RPMI8226 (cell line): ENCODE measurements at regions not wholly inside any gene's neighbourhood (a gene's known extent, or its start where the extent isn't known, plus 50 kb on each side); places are given as distances from the start of the nearest gene placed in this dataset.

ENCODE experiments used
- DNase-seq: peaks from one replicate; pipeline ENCODE4 v3.0.0-alpha.2; 2015

DNA sequence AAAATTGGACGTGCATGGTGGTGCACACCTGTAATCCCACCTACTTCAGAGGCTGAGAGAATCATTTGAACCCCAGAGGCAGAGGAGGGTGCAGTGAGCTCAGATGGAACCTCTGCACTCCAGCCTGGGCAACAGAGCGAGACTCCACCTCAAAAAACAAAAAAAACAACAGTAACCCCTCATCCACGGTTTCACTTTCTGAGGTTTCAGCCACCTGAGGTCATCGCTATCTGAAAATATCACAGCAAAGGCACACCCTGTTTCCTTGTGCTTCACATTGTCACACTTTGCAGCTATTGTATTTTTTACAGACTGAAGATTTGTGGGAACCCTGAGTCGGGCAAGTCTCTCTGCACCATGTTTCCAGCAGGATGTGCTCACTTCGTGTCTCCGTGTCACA lies 54.1 kb upstream of the FOXQ1 start:
- DNase-seq = no peak

DNA sequence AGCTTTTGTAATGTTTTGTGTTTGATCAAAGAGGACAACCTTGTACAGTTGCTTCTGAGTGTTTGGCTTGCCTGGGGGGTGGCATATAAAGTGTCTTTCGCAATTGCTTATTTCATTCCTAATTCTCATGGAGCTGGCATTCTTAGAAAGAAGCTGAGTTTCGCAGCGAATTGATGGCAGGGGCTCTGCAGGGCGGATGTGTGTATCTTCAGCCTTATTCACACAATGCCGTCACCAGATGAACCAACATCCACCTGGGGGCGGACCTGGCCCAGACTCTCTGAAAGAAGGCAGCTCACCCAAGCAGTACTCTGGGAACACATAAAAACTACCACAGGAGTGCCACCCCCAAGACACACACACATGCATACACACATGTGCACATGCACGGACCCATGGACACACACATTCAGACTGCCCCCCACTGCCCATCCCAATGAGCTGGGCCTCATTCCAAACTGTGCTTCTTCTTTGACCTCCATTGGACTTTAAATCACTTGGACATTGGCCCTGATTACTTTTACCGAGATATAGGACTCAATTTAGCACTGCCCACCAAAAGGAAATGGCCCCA lies 55.4 kb upstream of the FOXQ1 start:
- no peak for DNase-seq

DNA sequence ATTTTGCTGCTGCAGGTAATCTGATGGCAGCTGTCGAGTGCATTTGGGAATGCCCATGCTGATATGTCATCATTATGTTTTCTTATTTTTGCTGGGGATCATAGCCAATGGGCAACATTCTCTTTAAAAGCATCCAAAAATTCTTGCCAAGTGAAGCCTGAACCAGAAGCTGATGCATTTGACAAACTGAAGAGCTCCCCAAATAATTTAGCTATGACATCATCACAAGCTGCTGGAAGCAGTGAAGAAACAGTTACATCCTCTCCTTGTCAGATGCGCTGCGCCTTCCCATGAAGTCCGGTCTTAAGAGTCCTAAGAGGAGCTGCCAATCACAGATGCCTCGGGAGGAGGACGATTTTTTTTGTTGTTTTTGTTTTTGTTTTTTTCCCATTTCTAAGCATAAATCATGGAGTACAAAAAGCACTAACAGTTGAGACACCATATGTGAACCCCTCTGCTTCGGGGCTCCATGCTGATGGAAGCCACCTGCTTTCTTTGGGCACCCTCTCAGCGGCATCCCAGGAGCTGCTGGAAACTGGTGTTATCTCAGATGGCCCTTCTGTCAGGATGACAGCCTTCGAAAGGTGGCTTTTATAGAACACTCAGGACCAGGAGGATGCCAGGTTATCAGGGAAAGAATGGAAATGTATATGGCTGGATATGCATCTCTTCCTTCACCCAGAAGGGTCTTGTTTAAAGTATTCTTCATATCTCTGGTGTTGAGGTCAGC lies 56.1 kb upstream of the FOXQ1 start:
- no peak for DNase-seq

DNA sequence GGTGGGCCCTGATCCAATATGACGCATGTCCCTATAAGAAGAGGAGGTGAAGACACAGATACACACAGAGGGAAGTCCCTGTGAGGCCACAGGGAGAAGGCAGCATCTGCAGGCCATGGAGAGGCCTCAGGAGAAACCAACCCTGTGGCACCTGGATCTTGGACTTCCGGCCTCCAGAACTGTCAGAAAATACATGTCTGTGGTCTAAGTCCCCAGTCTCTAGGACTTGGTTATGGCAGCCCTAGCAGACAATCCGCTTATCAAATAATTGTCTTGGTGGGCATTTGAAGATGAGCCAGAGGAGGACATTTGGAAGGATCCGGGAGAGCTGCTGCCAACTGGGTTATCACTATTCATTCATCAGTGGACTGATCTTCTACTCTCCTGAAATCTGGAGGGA lies 57.6 kb upstream of the FOXQ1 start:
- DNase-seq = no peak

DNA sequence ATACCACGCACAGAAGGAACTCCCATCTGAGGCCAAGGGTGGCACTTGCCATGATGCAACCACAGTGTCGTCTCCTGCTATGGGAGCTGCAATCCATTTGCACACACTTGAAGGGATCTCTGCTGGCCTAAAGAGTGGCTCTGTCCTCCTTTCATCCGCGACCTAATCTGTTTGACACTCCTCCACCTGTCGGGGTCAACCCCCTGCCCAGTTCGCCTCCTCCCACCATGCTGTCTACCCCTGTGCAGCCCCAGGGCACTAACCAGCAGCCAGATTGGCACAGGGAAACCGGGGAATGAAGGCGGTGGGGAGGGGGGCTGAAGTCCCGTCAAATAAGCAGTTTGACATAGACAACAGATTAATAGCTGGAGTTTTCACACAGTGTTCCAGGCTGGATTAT lies 58.1 kb upstream of the FOXQ1 start:
- DNase-seq = no peak

DNA sequence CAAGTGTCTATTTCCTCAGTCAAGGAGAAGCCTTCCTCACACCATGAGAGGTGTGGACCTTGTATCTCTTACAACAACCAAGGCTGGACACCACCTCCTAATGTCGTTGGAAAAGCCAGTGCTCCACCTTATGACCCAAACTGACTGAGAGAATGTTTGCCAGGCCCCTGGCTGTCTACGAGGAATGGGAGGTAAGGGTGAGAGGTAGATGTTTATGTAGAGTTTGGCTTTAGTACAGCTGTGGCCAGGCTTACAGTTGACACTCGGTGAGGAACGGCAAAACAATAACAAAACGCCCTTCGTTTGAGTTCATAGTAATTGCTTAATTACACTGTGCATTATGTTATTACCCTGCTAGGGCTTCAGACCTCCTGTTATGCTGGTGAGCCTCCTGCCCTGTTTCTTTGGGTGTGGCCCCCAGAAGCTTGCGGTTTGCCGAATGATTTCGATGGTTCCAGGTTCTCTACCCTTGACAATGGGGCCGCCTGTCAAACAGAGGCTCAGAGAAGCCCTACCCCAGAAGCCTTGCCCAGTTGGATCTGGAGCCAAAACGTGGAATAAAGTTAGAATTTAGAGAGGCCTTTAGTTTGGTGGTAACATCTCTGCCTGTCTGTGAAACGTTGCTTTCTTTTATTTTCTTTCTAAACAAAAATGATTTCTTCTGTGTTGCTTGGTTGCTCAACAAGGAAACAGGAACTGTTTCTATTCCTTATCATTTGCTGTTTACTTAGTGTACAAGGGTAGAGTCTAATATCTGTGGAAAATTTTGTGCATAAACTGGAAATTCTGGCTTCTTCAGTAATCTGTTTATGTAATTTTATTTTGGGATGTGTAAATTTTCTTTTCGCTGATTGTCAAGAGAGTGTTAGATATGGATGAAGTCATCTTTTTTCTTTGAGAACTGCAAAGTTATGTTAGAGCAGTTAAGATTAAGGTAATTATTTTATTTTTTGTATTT lies 60.4 kb upstream of the FOXQ1 start:
- DNase-seq = no peak

DNA sequence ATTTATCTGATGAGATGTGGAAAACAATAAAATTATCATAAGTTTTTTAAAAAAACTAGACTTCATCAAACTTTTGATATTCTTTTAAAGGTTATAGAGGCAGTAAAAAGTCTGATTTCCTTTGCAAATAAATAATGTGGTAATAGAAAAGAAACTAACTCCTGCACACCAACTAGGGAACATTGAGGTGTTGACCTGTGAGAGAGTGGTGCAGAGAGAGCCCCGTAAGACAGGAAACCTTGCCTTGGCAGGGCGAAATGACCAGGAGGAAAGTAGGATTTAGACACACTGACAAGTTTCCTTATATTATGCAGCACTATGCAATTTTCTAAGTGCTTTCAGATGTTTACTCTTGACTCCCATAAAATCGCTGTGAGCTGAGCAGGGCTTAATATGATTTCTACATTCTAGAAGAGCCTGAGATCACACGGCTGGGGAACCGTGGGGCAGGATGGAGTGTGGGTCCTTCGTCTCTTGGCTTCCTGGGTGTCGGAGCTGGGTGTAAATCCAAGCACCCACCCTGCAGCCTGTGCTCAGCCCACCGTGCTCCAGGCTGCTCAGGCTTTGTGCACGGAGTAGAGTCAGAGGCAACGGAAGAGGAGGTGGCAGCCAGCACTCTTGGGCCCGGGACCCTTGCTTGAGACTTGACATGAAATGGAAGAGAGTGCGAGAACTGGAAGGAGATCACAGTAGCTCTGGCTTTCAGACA lies 61.3 kb upstream of the FOXQ1 start:
- DNase-seq = no peak

DNA sequence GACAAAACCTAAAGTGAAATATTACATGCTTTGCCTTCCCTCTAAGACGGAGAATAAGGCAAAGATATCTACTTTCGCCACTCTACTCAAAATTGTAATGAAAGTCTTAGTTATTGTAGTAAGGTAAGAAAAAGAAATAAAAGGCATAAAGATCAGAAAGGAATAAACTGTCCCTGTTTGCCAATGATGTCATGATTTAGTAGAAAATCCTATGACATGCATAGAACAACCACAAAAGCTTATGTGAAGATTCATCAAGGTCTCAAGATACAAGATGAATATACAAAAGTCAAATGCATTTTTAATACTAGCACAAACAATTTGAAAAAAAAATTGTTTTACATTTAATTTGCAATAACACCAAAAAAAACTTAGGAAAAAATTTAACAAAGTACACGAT lies 64.0 kb upstream of the FOXQ1 start:
- no peak for DNase-seq

DNA sequence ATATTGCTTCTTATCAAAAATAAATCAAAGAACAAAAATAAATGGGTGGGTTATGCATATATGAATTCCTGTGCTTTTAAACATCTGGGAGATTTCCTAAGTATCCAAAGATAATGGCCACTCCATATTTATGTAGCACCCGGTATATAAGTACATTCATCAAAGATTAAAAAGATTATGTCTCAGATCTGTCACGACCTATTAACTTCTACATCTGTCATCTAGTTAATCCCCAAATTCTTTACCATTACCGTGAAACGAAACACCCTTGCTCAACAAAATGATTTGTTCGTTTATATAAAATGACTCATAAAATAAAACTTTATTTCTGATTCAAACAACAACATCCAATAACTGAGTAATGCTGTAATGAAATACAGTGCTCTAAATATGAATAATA lies 64.8 kb upstream of the FOXQ1 start:
- DNase-seq = no peak

DNA sequence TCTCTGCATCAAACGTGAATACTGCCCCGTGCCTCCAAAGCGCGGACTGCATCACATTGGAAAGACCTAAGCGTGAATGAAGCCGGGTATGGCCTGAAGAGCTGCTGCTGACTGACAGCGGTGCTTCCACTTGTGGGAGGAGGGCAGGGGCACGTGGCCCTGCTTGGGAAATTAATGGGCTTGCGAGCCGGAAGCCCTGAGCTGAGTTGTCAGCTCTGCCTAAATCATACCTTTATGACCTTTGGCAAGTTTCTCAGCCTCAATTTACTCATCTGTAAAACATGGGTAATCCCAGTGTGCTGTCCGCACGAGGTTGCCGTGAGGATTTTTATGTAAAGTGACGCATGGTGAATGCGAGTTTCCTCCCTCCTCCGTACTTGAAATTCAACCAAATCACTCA lies 67.0 kb upstream of the FOXQ1 start:
- no peak for DNase-seq

DNA sequence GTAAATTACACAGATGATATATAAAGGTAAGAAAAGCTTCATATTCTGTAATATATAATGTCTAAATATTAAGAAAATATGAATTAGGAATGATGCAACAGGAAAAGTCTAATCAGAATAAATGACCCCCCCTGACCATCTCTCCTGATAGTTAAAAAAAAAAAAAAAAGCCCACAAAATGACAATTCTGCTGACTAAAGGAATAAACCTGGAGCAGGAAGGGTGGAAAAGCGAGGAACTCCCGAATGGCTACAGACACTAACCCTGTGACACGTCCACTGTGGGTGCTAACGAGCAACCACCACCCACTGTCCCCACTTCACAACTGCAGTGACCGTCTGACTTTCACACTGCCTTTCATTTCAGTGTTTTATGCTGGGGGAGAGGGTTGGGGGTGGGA lies 67.6 kb upstream of the FOXQ1 start:
- no peak for DNase-seq

DNA sequence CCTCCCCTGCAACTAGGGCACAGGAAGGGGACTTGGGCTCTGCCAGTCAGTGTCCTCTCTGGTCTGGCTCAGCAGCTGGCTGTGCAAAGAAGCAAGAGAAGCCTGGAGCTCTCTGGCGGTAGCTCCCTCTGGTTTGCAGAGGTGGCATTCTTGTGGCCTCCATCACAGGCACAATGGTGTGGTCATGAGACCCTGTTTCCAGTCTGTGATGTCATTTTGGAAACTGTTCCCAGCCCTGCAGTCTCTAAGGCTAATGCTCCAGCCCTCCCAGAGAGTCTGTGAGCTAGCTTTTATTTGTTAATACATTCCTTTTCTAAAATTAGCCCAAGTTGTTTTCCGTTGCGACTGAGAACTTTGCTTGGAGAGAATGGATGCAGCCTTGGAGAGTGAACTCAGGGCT lies 69.5 kb upstream of the FOXQ1 start:
- no peak for DNase-seq

DNA sequence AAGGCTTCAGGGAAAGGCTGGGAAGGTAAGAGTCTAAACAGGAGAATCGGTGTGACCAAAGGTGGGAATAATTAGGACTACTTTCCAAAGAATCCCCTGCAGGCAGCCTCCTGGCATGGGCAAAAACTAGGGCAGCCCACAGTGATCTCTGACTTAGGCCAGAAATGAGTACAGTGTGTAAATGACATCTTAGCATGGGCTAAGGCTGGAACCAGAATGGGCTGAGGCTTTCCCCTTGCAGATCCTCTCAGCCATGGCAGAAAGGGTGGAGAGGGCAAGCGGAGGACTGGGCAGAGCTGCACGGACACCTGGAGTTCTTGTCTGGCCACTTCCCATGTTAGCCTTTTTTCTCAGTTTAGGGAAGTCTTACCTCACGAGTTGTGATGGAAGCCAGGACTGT lies 69.9 kb upstream of the FOXQ1 start:
- no peak for DNase-seq

DNA sequence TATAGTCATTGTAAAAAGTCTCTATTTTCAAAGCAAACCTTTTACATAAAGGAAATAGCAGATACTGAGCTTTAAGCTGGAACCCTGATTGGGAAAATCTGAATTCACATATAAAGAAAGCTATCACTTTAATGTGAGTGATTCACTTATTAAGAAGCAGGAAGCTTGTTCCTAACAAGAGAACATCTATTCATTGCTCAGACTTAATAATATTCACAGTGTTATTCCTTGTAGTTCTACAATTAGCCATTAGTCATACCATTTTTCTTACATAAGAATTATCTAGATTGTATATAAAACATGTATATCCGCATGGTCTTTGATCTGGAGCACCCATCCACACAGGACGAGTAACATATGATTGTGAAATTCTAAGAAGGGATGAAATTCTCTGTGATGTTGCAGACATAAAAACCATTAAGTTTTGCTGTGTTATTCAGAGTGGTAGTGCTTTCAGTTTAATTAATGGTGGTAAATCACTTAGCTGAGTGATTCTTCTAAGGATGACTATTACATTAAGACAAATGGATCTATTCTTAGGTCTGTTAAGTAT lies 71.1 kb upstream of the FOXQ1 start:
- DNase-seq = no peak

DNA sequence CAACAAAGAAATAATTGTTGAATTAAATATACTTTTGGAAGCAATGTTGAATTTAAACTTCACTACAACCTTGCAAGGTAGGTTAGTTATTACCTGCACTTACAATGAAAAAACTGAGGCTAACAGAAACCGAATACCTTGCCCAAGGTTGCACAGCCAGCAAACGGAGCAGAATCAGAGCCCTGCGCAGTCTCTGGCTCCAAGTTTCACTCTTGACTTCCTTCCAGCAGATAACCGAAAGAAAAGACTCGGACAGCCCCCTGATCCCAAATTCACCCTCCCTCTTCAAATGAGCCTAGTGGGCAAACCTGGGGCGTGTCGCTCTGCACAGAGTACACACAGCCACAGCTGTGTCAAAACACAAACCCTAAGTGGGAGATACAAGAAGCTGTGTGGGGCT lies 72.1 kb upstream of the FOXQ1 start:
- DNase-seq = no peak

DNA sequence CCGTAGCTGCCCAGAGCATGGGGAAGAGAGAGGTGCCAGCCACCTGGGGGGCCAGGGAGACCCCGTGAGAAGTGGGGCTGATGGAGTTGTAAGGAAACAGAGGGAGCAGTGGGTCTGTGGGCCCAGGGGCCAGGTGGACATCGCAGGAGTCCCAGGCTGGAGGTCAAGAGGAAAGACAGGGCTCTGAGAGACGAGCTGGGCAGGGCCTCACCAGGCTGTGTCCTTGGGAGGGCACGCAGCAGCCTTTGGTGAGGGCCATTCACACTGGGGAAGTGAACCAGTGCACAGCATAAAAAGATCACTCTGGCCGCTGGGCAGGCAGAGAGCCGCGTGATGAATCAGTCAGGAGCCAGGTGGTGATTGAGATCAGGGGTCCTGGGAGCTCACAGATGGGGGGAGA lies 73.9 kb upstream of the FOXQ1 start:
- no peak for DNase-seq

DNA sequence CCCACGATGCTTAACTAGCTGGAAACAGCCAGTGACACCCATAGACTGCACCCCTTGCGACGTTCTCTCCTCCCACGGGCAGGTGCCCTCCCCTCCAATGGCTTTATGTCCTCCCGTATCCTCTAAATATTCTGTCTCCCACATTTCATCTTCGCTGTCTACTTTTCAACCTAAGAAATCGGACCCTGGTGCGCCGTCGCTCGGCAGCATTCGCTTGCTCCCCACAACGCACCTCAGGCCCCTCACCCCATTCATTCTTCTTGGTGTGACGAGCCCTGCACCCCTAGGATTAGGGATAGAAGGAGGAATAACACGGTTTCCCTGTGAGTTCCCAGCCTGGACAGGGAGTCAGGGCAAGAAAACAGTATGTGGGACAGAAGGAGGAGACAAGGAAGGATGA lies 74.3 kb upstream of the FOXQ1 start:
- no peak for DNase-seq

DNA sequence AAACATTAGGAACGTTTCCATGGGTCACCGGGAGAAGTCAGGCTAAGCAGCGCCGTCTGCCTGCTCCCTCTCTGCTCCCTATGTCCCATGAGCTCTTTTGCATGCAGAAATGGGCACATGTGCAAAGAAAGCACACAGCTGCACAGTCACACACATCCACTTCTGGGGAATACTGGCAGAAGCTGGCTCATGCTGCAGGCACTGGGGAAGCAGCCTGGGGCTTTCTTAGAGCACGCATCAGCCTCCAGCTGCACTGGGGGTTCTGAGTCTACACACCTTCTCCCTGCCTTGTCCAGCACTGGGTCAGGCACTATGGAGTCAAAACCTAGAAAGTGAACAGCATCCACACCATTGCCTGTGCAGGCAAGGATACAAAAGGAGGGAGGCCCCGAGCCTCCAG lies 76.1 kb upstream of the FOXQ1 start:
- no peak for DNase-seq

DNA sequence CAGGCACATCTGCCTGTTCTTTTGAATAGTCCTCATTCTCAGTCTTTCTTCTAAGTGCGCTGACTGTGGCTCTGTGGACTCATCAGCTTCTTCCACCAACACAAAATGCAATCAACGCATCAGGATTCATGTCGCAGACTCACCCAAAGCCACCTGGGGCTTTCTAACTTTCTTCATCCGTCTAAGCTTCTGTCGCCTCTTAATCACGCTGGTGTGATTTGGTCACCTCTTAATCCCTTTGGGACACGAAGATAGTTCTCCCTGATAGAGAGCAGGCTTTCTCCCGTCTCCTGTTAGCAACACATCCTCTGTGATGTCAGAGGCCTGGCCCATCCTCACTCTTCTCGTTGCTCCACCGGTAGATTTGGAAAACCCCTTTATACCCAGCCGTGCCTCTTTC lies 78.0 kb upstream of the FOXQ1 start:
- no peak for DNase-seq

DNA sequence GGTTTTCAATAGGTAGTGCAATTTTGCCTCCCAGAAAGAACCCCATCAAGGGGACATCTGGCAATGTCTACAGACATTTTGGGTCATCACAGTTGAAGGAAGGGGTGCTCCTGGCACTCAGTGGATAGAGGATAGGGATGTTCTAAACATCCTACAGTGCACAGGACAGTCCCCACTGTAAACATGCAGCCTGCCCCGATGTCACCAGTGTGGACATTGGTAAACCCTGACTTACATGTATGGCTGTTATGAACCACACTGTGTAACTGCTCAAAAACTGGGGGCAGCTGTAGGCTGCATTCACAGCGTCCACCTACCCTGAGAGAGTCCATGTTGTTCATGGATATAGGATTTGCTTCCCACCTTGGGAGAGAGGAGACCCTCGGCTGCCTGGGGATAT lies 79.3 kb upstream of the FOXQ1 start:
- no peak for DNase-seq

DNA sequence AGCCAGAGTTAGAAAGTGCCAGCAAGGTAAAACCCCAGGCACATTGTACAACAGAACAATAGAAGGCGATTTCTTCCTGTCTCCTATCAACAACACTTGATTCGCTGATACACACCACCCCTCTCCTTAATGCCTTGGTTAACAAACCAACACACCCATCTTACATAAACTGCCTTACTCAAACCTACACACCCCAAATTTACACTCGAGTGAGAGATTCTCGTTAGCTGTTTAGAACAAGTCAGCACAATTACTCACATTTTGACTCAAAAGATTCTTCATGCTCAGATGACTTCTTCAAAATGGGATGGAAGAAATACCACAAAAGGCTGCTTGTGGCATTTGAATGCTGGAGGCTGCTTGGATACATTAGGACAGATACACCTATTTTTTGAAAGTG lies 80.0 kb upstream of the FOXQ1 start:
- DNase-seq = no peak

DNA sequence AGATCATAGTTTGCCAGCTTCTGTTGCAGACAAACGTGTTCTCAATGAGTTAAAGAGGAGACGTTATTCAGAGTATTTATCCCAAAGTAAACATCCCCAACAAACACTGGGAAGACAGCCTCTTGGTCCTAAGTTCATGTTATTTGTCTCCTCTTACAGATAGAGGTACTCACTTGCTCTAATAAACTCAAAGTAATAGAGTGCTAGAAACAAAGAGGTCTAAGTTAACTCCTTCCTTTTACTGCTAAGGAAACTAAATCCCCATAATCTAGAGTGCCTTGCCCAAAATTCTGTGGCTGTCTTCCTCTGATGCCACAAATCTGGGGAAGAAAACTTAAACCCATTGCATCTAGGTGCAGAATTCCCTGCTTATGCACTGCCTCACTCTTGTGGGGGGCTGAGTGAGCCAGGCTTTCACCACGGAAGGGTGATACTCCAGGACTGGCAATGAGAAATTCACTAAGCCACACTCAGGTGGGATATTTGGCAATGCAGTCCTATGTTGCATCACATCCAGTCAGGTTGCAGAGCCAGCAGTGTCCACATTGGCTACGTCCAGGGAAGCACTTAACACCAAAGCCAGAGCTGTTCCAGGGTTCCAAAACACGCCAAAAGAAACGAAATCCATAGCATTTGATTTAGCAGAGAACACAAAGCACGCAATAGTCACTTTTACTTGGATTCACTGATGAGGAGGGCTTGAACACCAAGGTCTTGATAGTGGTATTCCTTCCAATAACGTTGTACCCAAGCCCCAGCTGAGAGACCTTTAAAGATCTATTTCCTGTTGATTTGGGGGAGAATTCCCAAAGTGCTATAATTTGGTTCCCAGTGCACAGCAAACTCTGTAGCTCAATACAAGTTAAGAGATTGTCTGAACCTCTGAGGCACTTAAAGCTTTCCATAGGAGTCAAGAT lies 81.0 kb upstream of the FOXQ1 start:
- no peak for DNase-seq
